ENCODE measurements at regions not wholly inside any gene's neighbourhood (a gene's known extent, or its start where the extent isn't known, plus 50 kb on each side); places are given as distances from the start of the nearest gene placed in this dataset.

- H3K27ac ChIP-seq: no peak overlapping the region
- no peak for TF ChIP-seq CTCF (conservative IDR thresholded peaks at IDR 0.05)
Observed at GRCh38 chr14:97554597-97554996, 757.4 kb downstream of the VRK1 start.

GRCh38 chr14:97564334-97564733 is 767.2 kb downstream of the VRK1 start:
- no peak overlapping the region for H3K27ac ChIP-seq
- no peak for TF ChIP-seq CTCF (conservative IDR thresholded peaks at IDR 0.05)

GRCh38 chr14:97571201-97571600 is 774.0 kb downstream of the VRK1 start:
- no peak for TF ChIP-seq CTCF (conservative IDR thresholded peaks at IDR 0.05)
- H3K27ac ChIP-seq: no peak overlapping the region

GRCh38 chr14:97571866-97572555 is 774.8 kb downstream of the VRK1 start:
- H3K27ac ChIP-seq: no peak overlapping the region
- no peak for TF ChIP-seq CTCF (conservative IDR thresholded peaks at IDR 0.05)

- TF ChIP-seq CTCF (conservative IDR thresholded peaks at IDR 0.05): no peak
- H3K27ac ChIP-seq: no peak overlapping the region
Observed at GRCh38 chr14:97572583-97573458, 775.6 kb downstream of the VRK1 start.

GRCh38 chr14:97575677-97576076 is 778.5 kb downstream of the VRK1 start:
- no peak for TF ChIP-seq CTCF (conservative IDR thresholded peaks at IDR 0.05)
- H3K27ac ChIP-seq: no peak overlapping the region

- no peak overlapping the region for H3K27ac ChIP-seq
- TF ChIP-seq CTCF (conservative IDR thresholded peaks at IDR 0.05): no peak
Observed at GRCh38 chr14:97578982-97579548, 781.9 kb downstream of the VRK1 start.
